Inflammatory macrophage treated with lipopolysaccharide for 4 hours (primary cell): ENCODE measurements at regions not wholly inside any gene's neighbourhood (a gene's known extent, or its start where the extent isn't known, plus 50 kb on each side); places are given as distances from the start of the nearest gene placed in this dataset.
"Not testable (repeated sequence)": the region's sequence is repeated elsewhere in the genome, so short reads cannot be mapped to it uniquely, and the experiment has no call there.

Source experiments
- DNase-seq: peaks from one replicate; pipeline ENCODE4 v3.0.0-alpha.2; 2020

DNA sequence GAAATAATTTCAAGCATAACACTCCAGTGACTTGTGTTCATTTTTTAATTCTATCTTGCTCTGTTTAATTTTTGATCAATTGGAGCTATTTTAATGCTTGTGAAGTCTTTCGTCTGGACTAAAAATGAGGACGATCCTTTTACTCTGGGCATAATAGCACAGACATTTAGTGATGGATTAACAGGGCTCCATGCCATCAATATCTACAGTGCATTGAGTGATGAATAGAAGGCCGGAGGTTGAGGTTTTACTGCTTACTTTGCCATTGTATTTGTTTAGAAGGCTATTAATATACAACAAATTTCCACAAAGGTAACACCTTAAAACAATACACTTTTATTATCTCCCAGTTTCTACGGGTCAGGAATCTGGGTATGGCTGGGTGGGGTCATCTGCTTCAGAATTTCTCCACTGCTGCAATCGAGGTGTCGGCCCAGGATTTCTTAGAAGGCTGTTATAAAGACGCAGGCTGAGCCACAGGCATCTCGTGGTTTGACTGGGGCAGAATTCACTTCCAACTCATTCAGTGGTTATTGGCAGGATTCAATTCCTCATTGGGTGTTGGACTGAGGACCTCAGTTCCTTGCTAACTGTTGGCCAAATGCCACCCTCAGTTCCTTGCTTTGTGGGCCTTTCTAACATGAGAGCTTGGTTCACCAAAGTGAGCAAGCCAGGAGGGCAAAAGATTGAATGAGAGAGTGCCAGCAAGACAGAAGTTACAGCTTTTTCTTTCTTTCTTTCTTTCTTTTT is 265.4 kb upstream of the VLDLR start:
- no peak for DNase-seq

DNA sequence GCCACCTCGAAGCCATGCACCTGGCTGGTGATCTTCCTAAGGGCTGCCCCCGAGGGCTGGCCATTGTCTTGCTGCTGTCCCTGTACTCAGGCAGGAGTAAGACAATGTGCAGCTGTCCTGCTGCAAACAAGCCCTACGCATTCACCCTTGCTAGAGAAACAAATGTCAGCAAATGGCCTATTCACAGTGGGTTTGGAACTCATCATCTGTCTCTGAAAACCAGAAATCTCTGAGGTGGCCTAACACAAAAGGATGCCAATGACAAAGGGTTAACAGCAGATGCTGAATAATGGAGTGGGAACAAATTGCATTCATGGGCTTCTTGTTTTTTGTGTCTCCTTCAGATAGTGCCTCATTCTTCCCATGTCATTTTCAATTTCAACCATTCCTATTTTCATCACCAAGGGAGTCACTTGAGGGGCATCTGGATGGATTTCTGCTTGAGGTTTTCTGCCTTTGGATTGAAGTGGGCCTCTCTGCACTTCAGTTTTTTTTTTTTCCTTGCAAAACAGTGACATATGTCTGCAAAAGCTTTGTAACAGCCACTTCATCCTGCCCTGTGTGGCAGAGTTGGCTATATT is 261.6 kb upstream of the VLDLR start:
- DNase-seq: no peak

DNA sequence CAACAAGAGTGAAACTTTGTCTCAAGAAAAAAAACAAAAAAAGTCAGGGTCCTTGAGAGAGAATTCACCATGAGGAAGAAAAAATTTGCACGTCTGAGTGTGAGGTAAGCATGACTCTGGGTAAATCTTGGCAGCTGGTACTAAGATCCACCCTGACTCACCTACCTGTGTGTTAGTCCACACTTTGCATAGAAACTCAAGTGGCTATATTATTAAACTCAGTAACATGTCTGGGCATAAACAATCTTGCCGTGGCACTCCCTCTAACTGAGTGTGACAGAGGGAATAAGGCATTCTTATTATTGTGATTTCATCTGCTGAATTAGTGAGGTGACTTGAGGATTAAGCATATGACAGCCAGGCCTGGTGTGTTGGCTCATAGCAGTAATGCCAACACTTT is 259.4 kb upstream of the VLDLR start:
- DNase-seq: no peak

DNA sequence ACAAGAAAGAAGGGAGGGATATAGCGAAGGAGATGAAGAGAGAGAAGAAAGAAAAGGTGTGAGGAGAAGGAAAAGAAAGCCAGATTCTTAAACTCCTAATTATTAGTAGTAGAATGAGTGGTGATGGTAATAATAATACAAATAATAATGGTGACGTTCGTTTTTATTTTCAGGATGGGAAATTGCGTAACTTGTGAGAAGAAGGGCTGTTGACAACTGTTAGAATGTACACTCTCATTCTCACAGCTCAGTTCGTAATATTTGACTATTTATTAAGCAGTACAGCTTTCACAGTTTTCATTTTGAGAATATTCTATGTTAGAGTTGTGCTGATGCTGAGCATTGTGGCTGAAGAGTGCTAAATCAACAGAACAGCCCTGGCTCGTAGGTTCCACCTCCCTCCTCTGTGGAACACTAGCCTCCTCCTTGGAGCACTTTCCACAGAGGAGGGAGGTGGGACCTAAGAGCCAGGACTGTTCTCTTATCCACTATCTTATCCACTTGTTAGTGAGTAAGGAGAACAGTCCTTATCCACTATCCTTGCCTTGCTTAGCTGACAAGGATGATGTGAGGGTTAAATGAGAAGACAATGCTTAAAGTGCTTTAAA is 258.3 kb upstream of the VLDLR start:
- DNase-seq: no peak

DNA sequence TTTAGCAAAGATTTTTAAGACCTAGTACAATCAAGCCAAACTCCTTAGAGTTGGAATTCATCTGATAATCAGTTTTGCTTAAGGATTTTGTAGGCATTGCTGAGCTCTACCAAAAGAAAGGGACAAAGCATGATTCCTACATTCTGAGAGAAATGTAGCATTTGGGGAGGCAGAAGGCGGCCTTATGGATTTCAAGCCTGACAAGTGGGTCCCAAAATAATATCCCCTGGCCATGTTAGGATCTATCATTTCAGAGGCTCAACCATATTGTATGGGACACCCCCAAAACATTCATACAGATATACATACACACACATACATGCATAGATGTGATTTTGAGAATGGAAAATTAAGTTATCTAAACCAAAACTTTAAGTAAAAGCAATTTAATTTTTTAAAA is 257.8 kb upstream of the VLDLR start:
- no peak for DNase-seq

- no peak for DNase-seq
These were observed 253.6 kb upstream of the VLDLR start for GRCh38 chr9:2367970-2368369.

DNA sequence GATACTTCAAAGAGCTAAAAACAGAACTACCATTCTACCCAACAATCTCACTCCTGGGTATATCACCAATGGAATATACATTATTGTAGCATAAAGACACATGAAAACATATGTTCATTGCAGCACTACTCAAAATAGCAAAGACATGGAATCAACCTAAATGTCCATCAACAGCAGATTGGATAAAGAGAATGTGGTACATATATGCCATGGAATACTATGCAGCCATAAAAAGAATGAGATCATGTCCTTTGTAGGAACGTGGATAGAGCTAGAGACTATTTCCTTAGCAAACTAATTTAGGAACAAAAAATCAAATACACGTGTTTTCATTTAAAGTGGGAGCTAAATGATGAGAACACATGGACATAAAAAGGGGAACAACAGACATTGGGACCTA is 247.9 kb upstream of the VLDLR start:
- DNase-seq: no peak

GRCh38 chr9:2375114-2375513 is 246.5 kb upstream of the VLDLR start:
- DNase-seq: no peak

DNA sequence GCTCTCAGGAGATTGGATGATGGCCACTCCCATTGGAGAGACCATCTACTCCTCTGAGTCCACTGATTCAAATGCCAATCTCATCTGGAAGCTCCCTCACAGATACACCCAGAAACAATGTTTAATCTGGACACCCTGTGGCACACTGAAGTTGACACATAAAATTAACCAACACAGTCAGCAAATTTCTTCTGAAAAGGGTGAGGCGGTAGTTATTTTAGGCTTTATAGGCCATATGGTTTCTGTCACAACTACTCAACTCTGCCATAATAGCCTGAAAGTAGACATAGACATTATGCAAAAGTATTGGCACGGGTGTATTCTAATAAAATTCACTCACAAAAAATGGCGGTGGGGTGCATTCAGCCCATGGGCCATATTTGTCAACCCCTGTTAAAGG is 244.5 kb upstream of the VLDLR start:
- DNase-seq: no peak

- no peak for DNase-seq
These were observed 243.8 kb upstream of the VLDLR start for GRCh38 chr9:2377834-2378233.

GRCh38 chr9:2378266-2378665 is 243.3 kb upstream of the VLDLR start:
- DNase-seq: no peak

GRCh38 chr9:2378816-2379215 is 242.8 kb upstream of the VLDLR start:
- no peak for DNase-seq

DNA sequence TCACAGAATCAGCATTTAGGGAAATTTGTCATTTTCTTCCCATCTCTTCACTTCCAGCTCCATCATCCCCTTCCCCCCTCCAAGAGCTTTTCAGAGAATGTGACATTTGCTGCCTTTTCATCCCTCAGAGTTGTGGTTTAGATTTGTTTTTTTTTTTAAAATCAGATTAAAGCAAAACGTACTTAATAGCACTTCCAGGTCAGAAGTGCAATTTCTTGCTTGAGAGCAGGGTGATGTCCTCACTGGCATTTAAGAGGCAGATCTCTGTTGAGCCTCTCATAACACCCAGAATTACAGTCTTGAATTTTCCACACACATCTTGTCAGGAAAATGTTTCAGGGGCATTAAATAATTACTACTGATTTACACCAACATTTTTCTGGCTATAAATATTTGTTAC is 236.8 kb upstream of the VLDLR start:
- no peak for DNase-seq

DNA sequence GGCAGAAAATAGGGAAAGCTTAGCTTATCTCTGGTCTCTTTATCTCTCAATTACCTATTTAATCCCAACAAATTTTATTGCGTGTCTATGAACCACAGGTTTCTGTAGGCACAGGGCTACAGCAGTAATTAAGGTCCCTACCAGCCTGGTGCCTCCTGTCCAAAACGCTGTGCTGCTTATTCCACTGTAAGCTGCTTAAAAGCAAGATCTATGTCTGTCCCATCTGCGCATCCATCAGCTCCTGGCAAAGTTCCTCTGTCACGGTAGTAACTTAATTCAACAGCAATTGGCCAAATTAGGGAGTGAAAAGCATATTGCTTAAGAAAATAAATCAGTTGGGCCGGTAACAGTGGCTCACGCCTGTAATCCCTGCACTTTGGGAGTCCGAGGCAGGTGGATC is 235.8 kb upstream of the VLDLR start:
- DNase-seq: no peak

DNA sequence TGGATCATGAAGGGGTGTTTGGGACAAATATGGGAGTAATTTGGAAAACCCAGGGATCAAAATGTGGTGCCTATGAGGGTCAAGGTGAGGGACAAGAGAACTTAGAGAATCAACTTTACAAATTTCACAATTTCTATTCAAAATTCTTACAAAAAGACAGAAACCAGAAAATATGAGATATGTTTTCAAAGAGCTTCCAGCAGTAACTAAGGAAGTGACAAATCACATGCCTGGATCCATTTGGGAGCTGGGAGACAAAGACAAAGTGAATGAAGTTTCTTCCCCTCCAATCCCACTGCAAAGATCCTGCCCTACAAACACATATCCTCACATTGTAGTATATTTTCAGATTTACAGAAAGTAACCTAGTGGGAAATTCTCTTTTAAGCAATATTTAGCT is 235.0 kb upstream of the VLDLR start:
- DNase-seq: no peak

- DNase-seq: no peak
These were observed 234.4 kb upstream of the VLDLR start for GRCh38 chr9:2387166-2387565.

GRCh38 chr9:2389404-2389803 is 232.2 kb upstream of the VLDLR start:
- DNase-seq: no peak

GRCh38 chr9:2390028-2390427 is 231.6 kb upstream of the VLDLR start:
- DNase-seq: no peak

DNA sequence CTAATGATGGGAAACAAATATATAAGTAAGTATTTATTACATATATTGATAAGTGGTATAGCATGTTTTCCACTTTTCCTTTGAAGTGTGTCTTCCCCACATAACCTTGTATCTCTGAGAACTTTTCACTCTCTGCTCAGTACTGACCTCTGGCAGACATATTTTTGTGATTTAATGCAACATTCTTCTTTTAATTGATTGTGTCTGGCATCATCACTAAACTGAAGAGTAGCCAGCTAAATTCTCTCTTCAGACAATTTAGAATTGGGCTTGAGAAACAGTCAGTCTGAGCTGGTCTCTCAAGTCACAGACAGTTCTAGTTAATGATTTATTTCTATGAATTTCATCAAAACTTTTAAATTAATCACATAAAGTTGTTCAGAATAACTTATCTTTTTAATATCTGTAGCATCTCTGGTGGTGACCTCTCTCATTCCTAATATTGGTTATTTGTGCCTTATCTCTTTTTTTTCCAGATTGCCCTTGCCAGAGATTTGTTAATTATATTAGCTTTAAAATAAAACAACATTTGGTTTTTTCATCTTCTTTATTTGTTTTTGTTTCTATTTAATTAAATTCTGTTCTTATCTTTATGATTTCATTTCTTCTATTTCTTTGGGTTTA is 230.0 kb upstream of the VLDLR start:
- DNase-seq: not testable (repeated sequence)

GRCh38 chr9:2394087-2394741 is 227.4 kb upstream of the VLDLR start:
- not testable (repeated sequence) for DNase-seq

DNA sequence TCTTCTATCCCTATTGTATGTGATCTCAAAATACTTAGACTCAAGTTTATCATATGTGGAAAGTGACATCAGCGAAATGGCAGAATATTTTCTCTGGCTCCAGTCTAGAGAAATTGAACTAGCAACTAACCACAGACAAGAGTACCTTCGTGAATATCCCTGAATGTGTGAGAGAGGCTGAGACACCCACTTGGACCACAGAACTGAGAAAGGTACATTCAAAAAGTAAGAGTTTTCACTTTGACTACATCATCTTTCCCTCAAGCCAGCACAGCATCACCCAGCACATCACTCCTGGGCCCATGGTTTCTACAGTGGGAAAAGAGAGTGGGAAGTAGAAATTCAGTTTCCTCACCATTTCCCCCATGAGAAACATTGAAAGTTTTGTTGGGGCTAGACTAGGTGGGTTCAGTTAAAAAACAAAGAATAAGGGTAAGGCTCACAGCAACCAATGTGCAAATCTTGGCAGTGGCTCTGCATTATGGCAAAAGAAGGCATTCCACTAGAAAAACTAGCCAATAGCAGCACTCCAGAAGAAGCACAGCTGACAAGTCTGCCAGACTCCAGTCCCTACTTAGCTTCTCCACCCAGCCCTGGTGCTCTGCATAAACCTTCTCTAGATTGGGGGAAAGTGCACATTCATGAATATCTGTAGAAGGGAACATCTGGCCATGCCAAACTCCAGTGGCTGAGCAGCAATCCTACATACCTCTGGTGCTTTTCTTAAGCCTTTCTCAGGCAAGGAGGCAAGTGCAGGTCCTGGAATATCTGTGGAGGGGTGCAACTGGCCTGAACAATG is 225.6 kb upstream of the VLDLR start:
- no peak for DNase-seq

DNA sequence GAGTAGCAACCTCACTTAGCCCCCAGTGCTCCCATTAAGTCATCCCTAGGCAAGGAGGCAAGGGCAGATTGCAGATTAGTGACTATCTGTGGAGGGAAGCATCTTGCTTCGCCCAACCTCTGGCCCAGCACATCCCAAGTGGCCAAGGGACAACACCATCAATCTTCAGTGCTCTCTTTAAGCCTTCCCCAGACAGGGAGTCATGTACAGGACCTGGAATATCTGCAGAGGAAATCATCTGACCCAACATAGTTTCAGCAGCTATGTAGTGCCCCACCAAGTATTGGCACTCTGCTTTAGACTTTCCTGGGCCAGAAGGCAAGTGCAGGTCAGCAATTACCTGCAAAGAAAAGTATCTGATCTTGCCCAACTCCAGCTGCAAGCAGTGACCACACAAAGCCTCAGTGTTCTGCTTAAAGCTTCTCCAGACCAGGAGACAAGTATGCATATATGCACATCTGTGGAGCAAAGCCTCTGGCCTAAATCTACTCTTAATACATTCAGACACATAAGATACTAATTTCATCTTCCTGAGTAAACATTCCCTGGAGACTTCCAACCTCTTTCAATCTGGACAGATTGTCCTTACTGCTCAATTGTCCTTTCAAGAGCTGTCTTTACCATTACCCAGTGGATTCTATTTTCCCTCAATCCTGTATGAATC is 224.8 kb upstream of the VLDLR start:
- DNase-seq: no peak
